ENCODE measurements at regions not wholly inside any gene's neighbourhood (a gene's known extent, or its start where the extent isn't known, plus 50 kb on each side); places are given as distances from the start of the nearest gene placed in this dataset.

GRCh38 chr13:50202485-50202884 is 187.2 kb downstream of the KCNRG start:
- Histone ChIP-seq H3K27me3 (replicated peaks; ENCODE audit: insufficient read depth, low read depth, low read length, poor library complexity) (no peaks in the 10 kb centered on the region), H3K27ac (ENCODE audit: low read depth, low read length, poor library complexity, severe bottlenecking) (no peak overlapping the region), H3K36me3 (ENCODE audit: insufficient read depth, low read length, poor library complexity, severe bottlenecking) (no peaks in the 10 kb centered on the region), H3K9me3 (ENCODE audit: low read depth, low read length, poor library complexity, severe bottlenecking) (no peaks in the 10 kb centered on the region), H3K4me1 (ENCODE audit: insufficient read depth, low read length, poor library complexity, severe bottlenecking) (no peaks in the 10 kb centered on the region), H3K4me3 (ENCODE audit: low read depth, low read length, poor library complexity, severe bottlenecking) (no peak overlapping the region)
- no TSS peak for BruUV-seq (replicated peaks)
- POLR2A ChIA-PET (ENCODE audit: low non-redundant PET) = interaction anchor here (0.5 kb wide), 1 partner anchor 503 kb away, joined by 3 read pairs; no protein-coding TSS in a partner anchor
- DNase-seq (ENCODE audit: low spot score) = no peak
- no peak for TF ChIP-seq EZH2 (IDR thresholded peaks at IDR 0.05; ENCODE audit: borderline replicate concordance, low read depth, low read length, poor library complexity, severe bottlenecking)
- TF ChIP-seq CTCF (conservative IDR thresholded peaks at IDR 0.05; ENCODE audit: low read depth, low read length) = no peak
- intact Hi-C loops (cut with micrococcal nuclease; ENCODE audit: unreplicated experiment) = no loop called here
- CTCF ChIA-PET = no interaction called here

- Histone ChIP-seq H3K4me1 (ENCODE audit: insufficient read depth, low read length, poor library complexity, severe bottlenecking) (peaks cover under 1% of the 10 kb centered on the region), H3K9me3 (ENCODE audit: low read depth, low read length, poor library complexity, severe bottlenecking) (no peaks in the 10 kb centered on the region), H3K27ac (ENCODE audit: low read depth, low read length, poor library complexity, severe bottlenecking) (no peak overlapping the region), H3K27me3 (replicated peaks; ENCODE audit: insufficient read depth, low read depth, low read length, poor library complexity) (no peaks in the 10 kb centered on the region), H3K4me3 (ENCODE audit: low read depth, low read length, poor library complexity, severe bottlenecking) (no peak overlapping the region), H3K36me3 (ENCODE audit: insufficient read depth, low read length, poor library complexity, severe bottlenecking) (no peaks in the 10 kb centered on the region)
- DNase-seq (ENCODE audit: low spot score) = no peak
- POLR2A ChIA-PET (ENCODE audit: low non-redundant PET) = interaction anchor here (0.5 kb wide), 1 partner anchor 504 kb away, joined by 3 read pairs; no protein-coding TSS in a partner anchor
- CTCF ChIA-PET = no interaction called here
- TF ChIP-seq CTCF (conservative IDR thresholded peaks at IDR 0.05; ENCODE audit: low read depth, low read length) (no peak), EZH2 (IDR thresholded peaks at IDR 0.05; ENCODE audit: borderline replicate concordance, low read depth, low read length, poor library complexity, severe bottlenecking) (no peak)
- no TSS peak for BruUV-seq (replicated peaks)
- intact Hi-C loops (cut with micrococcal nuclease; ENCODE audit: unreplicated experiment) = no loop called here
Observed at GRCh38 chr13:50203256-50203941, 188.2 kb downstream of the KCNRG start.

GRCh38 chr13:50205581-50205980 is 190.3 kb downstream of the KCNRG start:
- BruUV-seq (replicated peaks) = no TSS peak
- DNase-seq (ENCODE audit: low spot score) = no peak
- ChIA-PET CTCF (no interaction called here), POLR2A (ENCODE audit: low non-redundant PET) (no interaction called here)
- Histone ChIP-seq H3K9me3 (ENCODE audit: low read depth, low read length, poor library complexity, severe bottlenecking) (no peaks in the 10 kb centered on the region), H3K4me3 (ENCODE audit: low read depth, low read length, poor library complexity, severe bottlenecking) (no peak overlapping the region), H3K27me3 (replicated peaks; ENCODE audit: insufficient read depth, low read depth, low read length, poor library complexity) (no peaks in the 10 kb centered on the region), H3K36me3 (ENCODE audit: insufficient read depth, low read length, poor library complexity, severe bottlenecking) (no peaks in the 10 kb centered on the region), H3K27ac (ENCODE audit: low read depth, low read length, poor library complexity, severe bottlenecking) (no peak overlapping the region), H3K4me1 (ENCODE audit: insufficient read depth, low read length, poor library complexity, severe bottlenecking) (peaks cover 13% of the 10 kb centered on the region)
- intact Hi-C loops (cut with micrococcal nuclease; ENCODE audit: unreplicated experiment) = no loop called here
- TF ChIP-seq CTCF (conservative IDR thresholded peaks at IDR 0.05; ENCODE audit: low read depth, low read length) (no peak), EZH2 (IDR thresholded peaks at IDR 0.05; ENCODE audit: borderline replicate concordance, low read depth, low read length, poor library complexity, severe bottlenecking) (no peak)
